HL-60 (cell line): ENCODE measurements at regions not wholly inside any gene's neighbourhood (a gene's known extent, or its start where the extent isn't known, plus 50 kb on each side); places are given as distances from the start of the nearest gene placed in this dataset.

Experiments
- DNase-seq, 2 experiments: peaks; one replicate each; pipeline ENCODE4 v3.0.0-alpha.2; 2010 to 2020; ENCODE audit warnings: low read depth in 1 of 2, low spot score in 1 of 2
- H3K27ac ChIP-seq: fragments of 250-450 bp; sonication (Bioruptor Pico); replicated peaks from 2 replicates; pipeline ENCODE4 v1.5.1; 2020; ENCODE audit warnings: mild to moderate bottlenecking, moderate library complexity
- H3K27me3 ChIP-seq: fragments of 250-450 bp; sonication (Bioruptor Pico); 2 replicates; pipeline ENCODE4 v1.5.1; 2021; ENCODE audit warnings: mild to moderate bottlenecking, moderate library complexity; ENCODE audit not compliant: insufficient read depth, poor library complexity, severe bottlenecking
- H3K4me3 ChIP-seq: replicated peaks from 2 replicates; pipeline ENCODE4 v1.5.1; 2011; ENCODE audit warnings: mild to moderate bottlenecking, control low read depth, low read length; ENCODE audit not compliant: insufficient read depth
- CTCF ChIP-seq: IDR thresholded peaks from one replicate; pipeline ENCODE4 v1.5.1; 2011; ENCODE audit warnings: low read length, control low read depth, inconsistent platforms; ENCODE audit not compliant: insufficient read depth
- GABPA ChIP-seq: IDR thresholded peaks from 2 replicates; pipeline ENCODE4 v1.6.1; 2012; ENCODE audit warnings: low read depth
- POLR2AphosphoS5 ChIP-seq: IDR thresholded peaks from 2 replicates; pipeline ENCODE4 v1.6.1; 2012; ENCODE audit warnings: low read depth
- REST ChIP-seq: IDR thresholded peaks from 2 replicates; pipeline ENCODE4 v1.6.1; 2012; ENCODE audit warnings: low read depth; ENCODE audit not compliant: insufficient replicate concordance
- SPI1 ChIP-seq: IDR thresholded peaks from 2 replicates; pipeline ENCODE4 v1.6.1; 2012; ENCODE audit warnings: low read depth, mild to moderate bottlenecking, borderline replicate concordance

GRCh38 chr4:149113804-149114430, 671.7 kb upstream of the NR3C2 start:
- no peaks in the 10 kb centered on the region for H3K27me3 ChIP-seq
- H3K27ac ChIP-seq, result no peak overlapping the region
- no peak for DNase-seq
- no peak for TF ChIP-seq SPI1
- no peak for TF ChIP-seq CTCF
- no peak for TF ChIP-seq REST
- no peak for TF ChIP-seq POLR2AphosphoS5
- no peak for TF ChIP-seq GABPA
- H3K4me3 ChIP-seq, result no peak overlapping the region

- no peaks in the 10 kb centered on the region for H3K27me3 ChIP-seq
- no peak for TF ChIP-seq SPI1
- TF ChIP-seq CTCF, result no peak
- no peak for TF ChIP-seq POLR2AphosphoS5
- TF ChIP-seq GABPA, result no peak
- TF ChIP-seq REST, result no peak
- DNase-seq, result no peak
- no peak overlapping the region for H3K27ac ChIP-seq
- H3K4me3 ChIP-seq, result no peak overlapping the region
Observed at GRCh38 chr4:149112109-149112508, 669.9 kb upstream of the NR3C2 start.

GRCh38 chr4:149110481-149110880, 668.3 kb upstream of the NR3C2 start:
- H3K27me3 ChIP-seq, result no peaks in the 10 kb centered on the region
- H3K4me3 ChIP-seq, result no peak overlapping the region
- no peak overlapping the region for H3K27ac ChIP-seq
- DNase-seq, result no peak
- no peak for TF ChIP-seq REST

- DNase-seq, result no peak
- TF ChIP-seq CTCF (no peak), GABPA (no peak), POLR2AphosphoS5 (no peak), REST (no peak), SPI1 (no peak)
Observed at GRCh38 chr4:149108626-149109025, 666.4 kb upstream of the NR3C2 start.

More at GRCh38 chr4:149108626-149109025, 666.4 kb upstream of the NR3C2 start:
- Histone ChIP-seq H3K4me3 (no peak overlapping the region), H3K27ac (no peak overlapping the region), H3K27me3 (no peaks in the 10 kb centered on the region)
